Neural progenitor cell (in vitro differentiated cells): ENCODE measurements at regions not wholly inside any gene's neighbourhood (a gene's known extent, or its start where the extent isn't known, plus 50 kb on each side); places are given as distances from the start of the nearest gene placed in this dataset.
A peak's percentile ranks its signal among the peaks of the same experiment; 100 is the strongest.

Experiments
- DNase-seq: peaks from one replicate; pipeline ENCODE4 v3.0.0-alpha.2; 2016; ENCODE audit warnings: low spot score
- H2AFZ ChIP-seq: fragments of 200-600 bp; sonication (generic); replicated peaks from 2 replicates; pipeline ENCODE4 v1.6.1; 2016; ENCODE audit warnings: antibody characterized with exemption
- H3F3A ChIP-seq: fragments of 200-600 bp; sonication (generic); 2 replicates; pipeline ENCODE4 v1.6.1; 2016; ENCODE audit warnings: antibody characterized with exemption, low read depth
- H3K27ac ChIP-seq: fragments of 200-600 bp; sonication (generic); 2 replicates; pipeline ENCODE4 v1.5.1; 2016; ENCODE audit warnings: mild to moderate bottlenecking
- H3K27me3 ChIP-seq: fragments of 200-600 bp; sonication (generic); 2 replicates; pipeline ENCODE4 v1.6.1; 2016; ENCODE audit warnings: mild to moderate bottlenecking, moderate library complexity
- H3K36me3 ChIP-seq: fragments of 200-600 bp; sonication (generic); 2 replicates; pipeline ENCODE4 v1.5.1; 2016
- H3K4me1 ChIP-seq: fragments of 200-600 bp; sonication (generic); 2 replicates; pipeline ENCODE4 v1.6.1; 2016; ENCODE audit warnings: mixed run types
- H3K4me2 ChIP-seq: fragments of 200-600 bp; sonication (generic); 2 replicates; pipeline ENCODE4 v1.6.1; 2016
- H3K4me3 ChIP-seq: fragments of 200-600 bp; sonication (generic); 2 replicates; pipeline ENCODE4 v1.5.1; 2016
- H3K79me2 ChIP-seq: fragments of 200-600 bp; sonication (generic); 2 replicates; pipeline ENCODE4 v1.6.1; 2016; ENCODE audit warnings: low read depth
- H3K9ac ChIP-seq: fragments of 200-600 bp; sonication (generic); 2 replicates; pipeline ENCODE4 v1.6.1; 2016
- H3K9me3 ChIP-seq: fragments of 200-600 bp; sonication (generic); 2 replicates; pipeline ENCODE4 v1.5.1; 2016; ENCODE audit warnings: low read depth
- H4K20me1 ChIP-seq: fragments of 200-600 bp; sonication (generic); 2 replicates; pipeline ENCODE4 v1.6.1; 2016; ENCODE audit warnings: low read depth
- H3K27ac Mint-ChIP-seq: 3 replicates; pipeline ENCODE4 v1.8.0; 2021; ENCODE audit warnings: mixed read lengths
- H3K27me3 Mint-ChIP-seq: 2 replicates; pipeline ENCODE4 v1.8.0; 2022; ENCODE audit warnings: low read depth, mild to moderate bottlenecking, inconsistent platforms, moderate library complexity, mixed read lengths; ENCODE audit not compliant: insufficient read depth
- H3K36me3 Mint-ChIP-seq: 3 replicates; pipeline ENCODE4 v1.8.0; 2021; ENCODE audit warnings: mixed read lengths
- H3K4me1 Mint-ChIP-seq: 3 replicates; pipeline ENCODE4 v1.8.0; 2021; ENCODE audit warnings: mixed read lengths
- H3K4me3 Mint-ChIP-seq: 3 replicates; pipeline ENCODE4 v1.8.0; 2021; ENCODE audit warnings: mild to moderate bottlenecking, moderate library complexity, mixed read lengths
- H3K9me3 Mint-ChIP-seq: 3 replicates; pipeline ENCODE4 v1.8.0; 2020; ENCODE audit warnings: mixed read lengths
- EZH2 ChIP-seq: fragments of 200-600 bp; sonication (generic); IDR thresholded peaks from 2 replicates; pipeline ENCODE4 v1.6.1; 2017; ENCODE audit warnings: antibody characterized with exemption, mild to moderate bottlenecking, moderate library complexity
- EZH2phosphoT487 ChIP-seq: fragments of 200-600 bp; sonication (generic); IDR thresholded peaks from 2 replicates; pipeline ENCODE4 v1.6.1; 2017; ENCODE audit warnings: antibody characterized with exemption
- TF ChIP-seq, protein P1 (sequence below): fragments of 200-600 bp; sonication (generic); IDR thresholded peaks from 2 replicates; pipeline ENCODE4 v1.5.1; 2017; ENCODE audit warnings: antibody characterized with exemption, mild to moderate bottlenecking

DNA sequence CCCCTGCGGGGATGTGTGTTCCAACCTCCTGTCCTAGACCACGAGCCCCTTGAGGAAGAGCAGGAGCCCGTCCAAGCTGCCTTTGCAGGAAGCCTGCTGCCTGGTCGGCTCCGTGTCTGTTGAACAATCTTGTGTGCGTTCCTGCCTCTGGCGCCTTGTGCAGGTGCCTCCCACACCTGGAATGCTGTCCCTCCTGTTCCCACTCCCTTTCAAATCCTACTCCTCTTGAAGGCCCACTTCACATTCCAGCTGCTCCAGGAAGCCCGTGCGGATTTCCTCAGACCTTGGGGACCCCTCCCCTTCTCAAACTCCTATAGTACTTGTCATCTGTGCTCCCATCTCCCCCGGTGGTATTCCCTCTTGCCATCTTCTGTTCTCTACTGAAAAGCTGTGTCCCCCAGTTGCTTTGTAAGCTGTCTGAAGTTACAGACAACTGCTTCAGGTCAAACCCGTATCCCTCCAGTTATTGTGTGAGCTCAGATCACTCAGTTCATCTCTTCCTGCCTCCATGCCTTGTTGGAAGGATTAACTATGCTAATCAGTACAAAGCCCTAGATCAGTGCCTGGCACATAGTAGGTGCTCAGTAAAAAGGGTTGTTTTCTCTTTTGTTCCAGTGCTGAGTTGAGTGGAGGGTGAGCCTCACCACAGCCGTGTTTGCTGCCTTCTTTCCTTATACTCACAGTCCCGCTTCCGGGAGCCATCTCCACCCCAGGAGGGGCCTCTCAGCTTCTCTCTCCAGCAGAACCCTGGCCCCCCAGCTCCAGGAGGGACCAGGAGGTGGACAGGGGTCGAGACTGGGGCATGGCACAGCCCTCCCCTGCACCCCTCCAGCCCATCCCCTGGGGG lies 241.8 kb upstream of the CIBAR2 start:
- Mint-ChIP-seq H3K9me3 (peaks cover 4% of the 10 kb centered on the region), H3K4me3 (no peak overlapping the region), H3K27ac (peak overlapping the region; percentile 29), H3K4me1 (peaks cover 40% of the 10 kb centered on the region), H3K27me3 (peaks cover 10% of the 10 kb centered on the region), H3K36me3 (peaks cover 4% of the 10 kb centered on the region)
- Histone ChIP-seq H3K27me3 (no peaks in the 10 kb centered on the region), H3F3A (peaks cover 31% of the 10 kb centered on the region), H3K27ac (no peak overlapping the region), H3K4me3 (no peak overlapping the region), H3K9me3 (no peaks in the 10 kb centered on the region), H4K20me1 (no peaks in the 10 kb centered on the region), H3K36me3 (no peaks in the 10 kb centered on the region), H3K79me2 (no peaks in the 10 kb centered on the region), H2AFZ (no peak overlapping the region), H3K4me2 (no peak overlapping the region), H3K4me1 (peaks cover 23% of the 10 kb centered on the region), H3K9ac (no peak overlapping the region)
- DNase-seq = no peak
- TF ChIP-seq EZH2 (no peak), EZH2phosphoT487 (no peak)
- TF ChIP-seq, protein P1, sequence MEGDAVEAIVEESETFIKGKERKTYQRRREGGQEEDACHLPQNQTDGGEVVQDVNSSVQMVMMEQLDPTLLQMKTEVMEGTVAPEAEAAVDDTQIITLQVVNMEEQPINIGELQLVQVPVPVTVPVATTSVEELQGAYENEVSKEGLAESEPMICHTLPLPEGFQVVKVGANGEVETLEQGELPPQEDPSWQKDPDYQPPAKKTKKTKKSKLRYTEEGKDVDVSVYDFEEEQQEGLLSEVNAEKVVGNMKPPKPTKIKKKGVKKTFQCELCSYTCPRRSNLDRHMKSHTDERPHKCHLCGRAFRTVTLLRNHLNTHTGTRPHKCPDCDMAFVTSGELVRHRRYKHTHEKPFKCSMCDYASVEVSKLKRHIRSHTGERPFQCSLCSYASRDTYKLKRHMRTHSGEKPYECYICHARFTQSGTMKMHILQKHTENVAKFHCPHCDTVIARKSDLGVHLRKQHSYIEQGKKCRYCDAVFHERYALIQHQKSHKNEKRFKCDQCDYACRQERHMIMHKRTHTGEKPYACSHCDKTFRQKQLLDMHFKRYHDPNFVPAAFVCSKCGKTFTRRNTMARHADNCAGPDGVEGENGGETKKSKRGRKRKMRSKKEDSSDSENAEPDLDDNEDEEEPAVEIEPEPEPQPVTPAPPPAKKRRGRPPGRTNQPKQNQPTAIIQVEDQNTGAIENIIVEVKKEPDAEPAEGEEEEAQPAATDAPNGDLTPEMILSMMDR = no peak

DNA sequence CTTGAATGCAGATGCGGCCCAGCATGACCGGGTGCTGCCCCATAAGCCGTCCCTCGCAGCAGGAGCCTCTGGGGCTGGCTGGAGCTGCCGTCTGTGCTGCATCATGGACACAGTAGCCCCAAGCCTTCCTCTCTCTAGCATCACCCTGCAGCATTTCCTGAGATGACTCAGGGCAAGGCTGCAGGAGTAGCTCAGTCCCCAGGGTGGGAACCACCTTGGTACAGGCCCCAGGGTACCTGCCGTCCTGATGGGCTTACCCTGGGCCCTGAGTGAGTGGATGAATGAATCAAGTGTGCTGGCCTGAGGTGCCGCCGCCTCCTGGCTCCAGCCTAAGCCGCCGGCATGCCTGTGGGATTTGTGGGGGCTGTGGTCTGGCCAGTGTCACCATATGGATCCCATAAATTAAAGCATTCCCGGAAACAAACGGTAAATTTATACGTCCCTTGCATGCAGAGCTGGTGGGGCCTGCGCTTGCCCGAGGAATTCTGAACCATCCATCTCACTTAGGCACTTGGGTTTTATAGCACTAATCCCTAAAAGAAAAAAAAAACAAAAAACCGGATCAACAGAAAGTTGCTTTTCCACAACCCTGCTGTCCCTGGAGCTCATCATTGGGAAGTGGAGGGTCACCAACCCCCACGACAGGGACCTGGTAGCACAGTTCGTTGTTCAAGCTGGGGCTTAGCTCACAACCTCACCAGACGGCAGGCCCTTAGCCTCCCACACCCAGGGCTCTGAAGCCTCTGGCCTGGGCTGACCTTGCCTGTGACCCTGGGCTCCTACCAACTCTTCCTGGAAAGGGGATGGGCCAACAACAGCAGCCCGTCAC lies 242.6 kb upstream of the CIBAR2 start:
- no peaks in the 10 kb centered on the region for H3K36me3 ChIP-seq
- H3K4me2 ChIP-seq = no peak overlapping the region
- no peak for TF ChIP-seq EZH2
- no peak for TF ChIP-seq EZH2phosphoT487
- TF ChIP-seq, protein P1 = no peak
- H3K4me3 ChIP-seq = no peak overlapping the region
- Mint-ChIP-seq H3K4me3 (no peak overlapping the region), H3K4me1 (peaks cover 35% of the 10 kb centered on the region), H3K9me3 (peaks cover 4% of the 10 kb centered on the region), H3K36me3 (peaks cover 4% of the 10 kb centered on the region), H3K27ac (no peak overlapping the region), H3K27me3 (peaks cover 10% of the 10 kb centered on the region)
- H2AFZ ChIP-seq = no peak overlapping the region
- H4K20me1 ChIP-seq = no peaks in the 10 kb centered on the region
- H3K9me3 ChIP-seq = no peaks in the 10 kb centered on the region
- H3K27ac ChIP-seq = no peak overlapping the region
- no peaks in the 10 kb centered on the region for H3K79me2 ChIP-seq
- no peak for DNase-seq
- no peak overlapping the region for H3K9ac ChIP-seq
- H3K27me3 ChIP-seq = no peaks in the 10 kb centered on the region
- peaks cover 31% of the 10 kb centered on the region for H3F3A ChIP-seq
- peaks cover 16% of the 10 kb centered on the region for H3K4me1 ChIP-seq

DNA sequence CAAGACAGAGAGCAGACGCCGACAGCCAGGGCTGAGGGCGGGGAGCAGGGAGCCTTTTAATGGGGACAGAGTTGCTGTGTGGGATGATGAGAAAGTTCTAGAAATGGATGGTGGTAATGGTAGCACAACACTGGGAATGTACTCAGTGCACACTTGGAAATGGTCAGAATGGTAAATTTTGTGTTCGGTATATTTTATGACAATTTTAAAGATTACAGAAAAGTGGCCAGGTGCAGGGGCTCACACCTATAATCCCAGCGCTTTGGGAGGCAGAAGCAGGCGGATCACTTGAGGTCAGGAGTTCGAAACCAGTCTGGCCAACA lies 243.2 kb upstream of the CIBAR2 start:
- H3K27ac Mint-ChIP-seq = no peak overlapping the region
- no peak for TF ChIP-seq EZH2
- no peak for TF ChIP-seq EZH2phosphoT487
- TF ChIP-seq, protein P1 = no peak
- Histone ChIP-seq H3K4me3 (no peak overlapping the region), H3F3A (peaks cover 31% of the 10 kb centered on the region), H3K27me3 (no peaks in the 10 kb centered on the region), H3K9ac (no peak overlapping the region), H3K27ac (no peak overlapping the region), H3K79me2 (no peaks in the 10 kb centered on the region), H2AFZ (no peak overlapping the region), H3K9me3 (no peaks in the 10 kb centered on the region), H3K4me2 (no peak overlapping the region), H3K4me1 (peaks cover 16% of the 10 kb centered on the region), H4K20me1 (no peaks in the 10 kb centered on the region), H3K36me3 (no peaks in the 10 kb centered on the region)
- H3K4me1 Mint-ChIP-seq = peaks cover 30% of the 10 kb centered on the region
- H3K9me3 Mint-ChIP-seq = peaks cover 4% of the 10 kb centered on the region
- peaks cover 4% of the 10 kb centered on the region for H3K36me3 Mint-ChIP-seq
- H3K4me3 Mint-ChIP-seq = no peak overlapping the region
- H3K27me3 Mint-ChIP-seq = peaks cover 10% of the 10 kb centered on the region
- DNase-seq = no peak
